HEK293 (cell line): ENCODE measurements at regions not wholly inside any gene's neighbourhood (a gene's known extent, or its start where the extent isn't known, plus 50 kb on each side); places are given as distances from the start of the nearest gene placed in this dataset.

ENCODE experiments used
- KLF1 ChIP-seq: fragments of 450-650 bp; formaldehyde crosslinking; IDR thresholded peaks from 2 replicates; pipeline ENCODE4 v1.5.1; 2016; ENCODE audit warnings: missing biosample characterization, missing genetic modification characterization
- YY1 ChIP-seq: fragments of 450-650 bp; formaldehyde crosslinking; IDR thresholded peaks from 2 replicates; pipeline ENCODE4 v1.5.1; 2018; ENCODE audit warnings: missing biosample characterization, missing genetic modification characterization
- ZFHX2 ChIP-seq: fragments of 450-650 bp; formaldehyde crosslinking; conservative IDR thresholded peaks from 2 replicates; pipeline ENCODE4 v1.5.1; 2016; ENCODE audit warnings: missing biosample characterization, missing genetic modification characterization
- ZNF654 ChIP-seq: fragments of 450-650 bp; formaldehyde crosslinking; IDR thresholded peaks from 2 replicates; pipeline ENCODE4 v1.5.1; 2016; ENCODE audit warnings: low read depth, missing biosample characterization, missing genetic modification characterization
- TF ChIP-seq, protein P1 (sequence below): fragments of 450-650 bp; formaldehyde crosslinking; IDR thresholded peaks from 2 replicates; pipeline ENCODE4 v1.5.1; 2016; ENCODE audit warnings: missing biosample characterization, missing genetic modification characterization

DNA sequence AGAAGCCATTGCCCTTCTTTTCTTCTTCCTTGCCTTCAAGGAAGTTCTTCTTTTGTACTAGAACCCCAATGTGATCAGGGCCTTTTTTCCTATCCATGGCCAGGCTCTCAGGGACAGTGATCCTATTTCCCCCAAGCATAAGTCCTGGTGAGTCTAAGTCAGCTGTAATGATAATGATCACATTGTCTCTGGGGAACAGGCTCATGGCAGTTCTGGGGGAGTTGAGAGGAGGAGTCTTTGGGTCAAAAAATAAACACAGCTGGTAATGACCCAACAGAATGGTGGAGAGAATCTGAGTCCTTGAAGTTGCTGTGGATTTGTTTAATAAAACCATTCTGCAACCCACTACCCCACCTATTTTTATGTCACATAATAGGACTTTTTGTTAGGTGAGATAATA, 96.6 kb downstream of the SOCS6 start:
- TF ChIP-seq, protein P1, sequence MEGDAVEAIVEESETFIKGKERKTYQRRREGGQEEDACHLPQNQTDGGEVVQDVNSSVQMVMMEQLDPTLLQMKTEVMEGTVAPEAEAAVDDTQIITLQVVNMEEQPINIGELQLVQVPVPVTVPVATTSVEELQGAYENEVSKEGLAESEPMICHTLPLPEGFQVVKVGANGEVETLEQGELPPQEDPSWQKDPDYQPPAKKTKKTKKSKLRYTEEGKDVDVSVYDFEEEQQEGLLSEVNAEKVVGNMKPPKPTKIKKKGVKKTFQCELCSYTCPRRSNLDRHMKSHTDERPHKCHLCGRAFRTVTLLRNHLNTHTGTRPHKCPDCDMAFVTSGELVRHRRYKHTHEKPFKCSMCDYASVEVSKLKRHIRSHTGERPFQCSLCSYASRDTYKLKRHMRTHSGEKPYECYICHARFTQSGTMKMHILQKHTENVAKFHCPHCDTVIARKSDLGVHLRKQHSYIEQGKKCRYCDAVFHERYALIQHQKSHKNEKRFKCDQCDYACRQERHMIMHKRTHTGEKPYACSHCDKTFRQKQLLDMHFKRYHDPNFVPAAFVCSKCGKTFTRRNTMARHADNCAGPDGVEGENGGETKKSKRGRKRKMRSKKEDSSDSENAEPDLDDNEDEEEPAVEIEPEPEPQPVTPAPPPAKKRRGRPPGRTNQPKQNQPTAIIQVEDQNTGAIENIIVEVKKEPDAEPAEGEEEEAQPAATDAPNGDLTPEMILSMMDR (tag by site-specific recombination): no peak
- TF ChIP-seq YY1 (tag by site-specific recombination) (no peak), ZFHX2 (tag by site-specific recombination) (no peak), ZNF654 (tag by site-specific recombination) (no peak), KLF1 (tag by site-specific recombination) (no peak)
